ENCODE measurements at regions not wholly inside any gene's neighbourhood (a gene's known extent, or its start where the extent isn't known, plus 50 kb on each side); places are given as distances from the start of the nearest gene placed in this dataset.

GRCh38 chr5:143955141-143955540, 143.2 kb downstream of the HMHB1 start:
- no peak overlapping the region for H3K27ac Mint-ChIP-seq (ENCODE audit: unreplicated experiment)
- TF ChIP-seq CTCF (IDR thresholded peaks at IDR 0.05; ENCODE audit: unreplicated experiment), result no peak
- BruUV-seq (replicated peaks), result no TSS peak
- H3K4me3 Mint-ChIP-seq (ENCODE audit: low read depth, unreplicated experiment), result no peak overlapping the region
- no peaks in the 10 kb centered on the region for H3K9me3 Mint-ChIP-seq (ENCODE audit: low read depth, unreplicated experiment)
- H3K27me3 Mint-ChIP-seq (ENCODE audit: unreplicated experiment), result peaks cover under 1% of the 10 kb centered on the region
- intact Hi-C loops (cut with micrococcal nuclease; ENCODE audit: unreplicated experiment), result no loop called here
- no peak for DNase-seq
- no peaks in the 10 kb centered on the region for H3K4me1 Mint-ChIP-seq (ENCODE audit: low read depth, unreplicated experiment)
- no peaks in the 10 kb centered on the region for H3K36me3 Mint-ChIP-seq (ENCODE audit: insufficient read depth, unreplicated experiment)
- CTCF ChIA-PET, result no interaction called here

GRCh38 chr5:143957455-143957854, 145.5 kb downstream of the HMHB1 start:
- no peak overlapping the region for H3K27ac Mint-ChIP-seq (ENCODE audit: unreplicated experiment)
- H3K4me1 Mint-ChIP-seq (ENCODE audit: low read depth, unreplicated experiment), result no peaks in the 10 kb centered on the region
- peak; percentile 60 for TF ChIP-seq CTCF (IDR thresholded peaks at IDR 0.05; ENCODE audit: unreplicated experiment)
- H3K36me3 Mint-ChIP-seq (ENCODE audit: insufficient read depth, unreplicated experiment), result no peaks in the 10 kb centered on the region
- BruUV-seq (replicated peaks), result no TSS peak
- intact Hi-C loops (cut with micrococcal nuclease; ENCODE audit: unreplicated experiment), result no loop called here
- CTCF ChIA-PET, result no interaction called here
- no peak for DNase-seq
- H3K9me3 Mint-ChIP-seq (ENCODE audit: low read depth, unreplicated experiment), result no peaks in the 10 kb centered on the region
- no peak overlapping the region for H3K4me3 Mint-ChIP-seq (ENCODE audit: low read depth, unreplicated experiment)
- no peaks in the 10 kb centered on the region for H3K27me3 Mint-ChIP-seq (ENCODE audit: unreplicated experiment)

GRCh38 chr5:143962201-143962600, 150.2 kb downstream of the HMHB1 start:
- no peak for TF ChIP-seq CTCF (IDR thresholded peaks at IDR 0.05; ENCODE audit: unreplicated experiment)
- no peaks in the 10 kb centered on the region for H3K4me1 Mint-ChIP-seq (ENCODE audit: low read depth, unreplicated experiment)
- no peak for DNase-seq
- no peaks in the 10 kb centered on the region for H3K36me3 Mint-ChIP-seq (ENCODE audit: insufficient read depth, unreplicated experiment)
- no peaks in the 10 kb centered on the region for H3K9me3 Mint-ChIP-seq (ENCODE audit: low read depth, unreplicated experiment)
- intact Hi-C loops (cut with micrococcal nuclease; ENCODE audit: unreplicated experiment), result loop anchor here (10.0 kb wide), 1 partner anchor 267 kb away; no protein-coding TSS in a partner anchor
- no TSS peak for BruUV-seq (replicated peaks)
- H3K27ac Mint-ChIP-seq (ENCODE audit: unreplicated experiment), result no peak overlapping the region
- no peak overlapping the region for H3K4me3 Mint-ChIP-seq (ENCODE audit: low read depth, unreplicated experiment)
- H3K27me3 Mint-ChIP-seq (ENCODE audit: unreplicated experiment), result no peaks in the 10 kb centered on the region
- CTCF ChIA-PET, result no interaction called here

GRCh38 chr5:143964919-143965318, 153.0 kb downstream of the HMHB1 start:
- no peak overlapping the region for H3K4me3 Mint-ChIP-seq (ENCODE audit: low read depth, unreplicated experiment)
- no peak for TF ChIP-seq CTCF (IDR thresholded peaks at IDR 0.05; ENCODE audit: unreplicated experiment)
- BruUV-seq (replicated peaks), result no TSS peak
- no peaks in the 10 kb centered on the region for H3K27me3 Mint-ChIP-seq (ENCODE audit: unreplicated experiment)
- no peaks in the 10 kb centered on the region for H3K9me3 Mint-ChIP-seq (ENCODE audit: low read depth, unreplicated experiment)
- CTCF ChIA-PET, result no interaction called here
- H3K27ac Mint-ChIP-seq (ENCODE audit: unreplicated experiment), result no peak overlapping the region
- DNase-seq, result no peak
- H3K4me1 Mint-ChIP-seq (ENCODE audit: low read depth, unreplicated experiment), result no peaks in the 10 kb centered on the region
- intact Hi-C loops (cut with micrococcal nuclease; ENCODE audit: unreplicated experiment), result loop anchor here (5.0 to 10.0 kb wide), 2 partner anchors 270 to 563 kb away; partner anchors contain the start of gene NR3C1
- no peaks in the 10 kb centered on the region for H3K36me3 Mint-ChIP-seq (ENCODE audit: insufficient read depth, unreplicated experiment)

All from Calu3 (cell line).